SK-N-MC (cell line): ENCODE measurements at regions not wholly inside any gene's neighbourhood (a gene's known extent, or its start where the extent isn't known, plus 50 kb on each side); places are given as distances from the start of the nearest gene placed in this dataset.

Source experiments
- EZH2 ChIP-seq: fragments of 200-600 bp; sonication (generic); IDR thresholded peaks from one replicate; pipeline ENCODE4 v1.6.1; 2017; ENCODE audit warnings: antibody characterized with exemption
- POLR2AphosphoS5 ChIP-seq: IDR thresholded peaks from 2 replicates; pipeline ENCODE4 v1.6.1; 2012; ENCODE audit warnings: mild to moderate bottlenecking, low read depth, low read length, borderline replicate concordance

DNA sequence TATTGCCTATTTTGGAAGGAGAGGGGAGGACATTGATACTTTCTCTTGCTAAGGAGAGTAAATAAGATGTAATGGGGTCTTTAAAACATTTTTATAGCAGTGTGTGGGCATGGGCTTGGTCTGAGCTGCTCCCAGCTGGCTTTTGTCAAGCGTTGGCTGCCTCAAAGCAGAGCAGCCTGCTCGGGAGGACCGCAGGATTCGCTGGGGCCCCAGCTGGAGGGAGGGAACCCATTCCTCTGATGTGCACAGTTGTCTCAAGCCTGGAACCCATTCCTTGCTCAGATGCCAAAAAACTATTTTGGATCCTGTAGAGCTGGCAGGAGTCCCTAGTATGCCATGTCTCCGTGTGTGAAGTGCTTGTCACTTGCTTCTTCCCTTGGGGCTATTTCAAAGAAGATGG is 59.4 kb upstream of the RMDN2 start:
- no peak for TF ChIP-seq EZH2
- no peak for TF ChIP-seq POLR2AphosphoS5
